Upper lobe of right lung (tissue), 1 donor: ENCODE measurements at regions not wholly inside any gene's neighbourhood (a gene's known extent, or its start where the extent isn't known, plus 50 kb on each side); places are given as distances from the start of the nearest gene placed in this dataset.

ENCODE experiments used
- ATAC-seq: fragments of 200-7000 bp; cut with Tn5 transposase; one replicate; pipeline ENCODE4 v1.9.1; 2020; ENCODE audit warnings: mild to moderate bottlenecking, moderate library complexity
- DNase-seq: peaks from one replicate; pipeline ENCODE4 v3.0.0-alpha.2; 2020
- H3K27ac ChIP-seq: fragments of 200-600 bp; one replicate; pipeline ENCODE4 v1.8.0; 2022
- H3K27me3 ChIP-seq: fragments of 200-600 bp; one replicate; pipeline ENCODE4 v1.8.0; 2022; ENCODE audit warnings: mild to moderate bottlenecking
- H3K36me3 ChIP-seq: fragments of 200-600 bp; one replicate; pipeline ENCODE4 v1.8.0; 2022
- H3K4me1 ChIP-seq: fragments of 200-600 bp; one replicate; pipeline ENCODE4 v1.8.0; 2022
- H3K4me3 ChIP-seq: fragments of 200-600 bp; one replicate; pipeline ENCODE4 v1.8.0; 2022; ENCODE audit warnings: mild to moderate bottlenecking
- H3K9me3 ChIP-seq: fragments of 200-600 bp; one replicate; pipeline ENCODE4 v1.8.0; 2022
- CTCF ChIP-seq: fragments of 200-600 bp; IDR thresholded peaks from one replicate; pipeline ENCODE4 v1.8.0; 2022; ENCODE audit warnings: antibody characterized with exemption
- intact Hi-C: fragments of 100-400 bp; cut with DNase I; formaldehyde crosslinking; loops from one replicate; pipeline ENCODE4 v1.11.0; 2022
- donor health status: DM: no; HTN: yes; CAD: no; lungs with severe emphysema.

- Histone ChIP-seq H3K4me3 (no peak overlapping the region), H3K27ac (no peak overlapping the region), H3K36me3 (no peaks in the 10 kb centered on the region), H3K4me1 (no peaks in the 10 kb centered on the region), H3K9me3 (no peaks in the 10 kb centered on the region), H3K27me3 (no peaks in the 10 kb centered on the region)
- TF ChIP-seq CTCF = no peak
- DNase-seq (no peak), ATAC-seq (no peak)
- intact Hi-C loops = no loop called here
These were observed 184.6 kb downstream of the SNX10 start for GRCh38 chr7:26476271-26476670.

- Histone ChIP-seq H3K27me3 (no peaks in the 10 kb centered on the region), H3K9me3 (no peaks in the 10 kb centered on the region), H3K4me3 (no peak overlapping the region), H3K4me1 (no peaks in the 10 kb centered on the region), H3K36me3 (no peaks in the 10 kb centered on the region), H3K27ac (no peak overlapping the region)
- DNase-seq = no peak
- ATAC-seq = no peak
- no peak for TF ChIP-seq CTCF
- intact Hi-C loops = no loop called here
These were observed 185.8 kb downstream of the SNX10 start for GRCh38 chr7:26477381-26477990.

- no peaks in the 10 kb centered on the region for H3K36me3 ChIP-seq
- H3K27ac ChIP-seq = no peak overlapping the region
- intact Hi-C loops = no loop called here
- no peak for DNase-seq
- no peak for ATAC-seq
- H3K9me3 ChIP-seq = no peaks in the 10 kb centered on the region
- no peaks in the 10 kb centered on the region for H3K27me3 ChIP-seq
- no peak for TF ChIP-seq CTCF
- H3K4me3 ChIP-seq = no peak overlapping the region
- no peaks in the 10 kb centered on the region for H3K4me1 ChIP-seq
These were observed 186.9 kb downstream of the SNX10 start for GRCh38 chr7:26478550-26478949.

- no peak for TF ChIP-seq CTCF
- H3K4me3 ChIP-seq = no peak overlapping the region
- intact Hi-C loops = no loop called here
- H3K27ac ChIP-seq = no peak overlapping the region
- ATAC-seq (peak; percentile 45), DNase-seq (no peak)
- H3K9me3 ChIP-seq = no peaks in the 10 kb centered on the region
- H3K4me1 ChIP-seq = no peaks in the 10 kb centered on the region
- no peaks in the 10 kb centered on the region for H3K27me3 ChIP-seq
- H3K36me3 ChIP-seq = no peaks in the 10 kb centered on the region
These were observed 187.9 kb downstream of the SNX10 start for GRCh38 chr7:26479581-26479980.

- Histone ChIP-seq H3K27me3 (no peaks in the 10 kb centered on the region), H3K9me3 (no peaks in the 10 kb centered on the region), H3K27ac (no peak overlapping the region), H3K36me3 (no peaks in the 10 kb centered on the region), H3K4me3 (no peak overlapping the region), H3K4me1 (no peaks in the 10 kb centered on the region)
- no peak for ATAC-seq
- TF ChIP-seq CTCF = no peak
- intact Hi-C loops = no loop called here
- no peak for DNase-seq
These were observed 188.5 kb downstream of the SNX10 start for GRCh38 chr7:26480156-26480555.

GRCh38 chr7:26482927-26483326 is 191.3 kb downstream of the SNX10 start:
- H3K27ac ChIP-seq = no peak overlapping the region
- intact Hi-C loops = no loop called here
- DNase-seq (no peak), ATAC-seq (no peak)
- TF ChIP-seq CTCF = no peak
- no peaks in the 10 kb centered on the region for H3K36me3 ChIP-seq
- no peak overlapping the region for H3K4me3 ChIP-seq
- H3K9me3 ChIP-seq = no peaks in the 10 kb centered on the region
- no peaks in the 10 kb centered on the region for H3K4me1 ChIP-seq
- H3K27me3 ChIP-seq = no peaks in the 10 kb centered on the region
